ENCODE measurements at regions not wholly inside any gene's neighbourhood (a gene's known extent, or its start where the extent isn't known, plus 50 kb on each side); places are given as distances from the start of the nearest gene placed in this dataset.

DNA sequence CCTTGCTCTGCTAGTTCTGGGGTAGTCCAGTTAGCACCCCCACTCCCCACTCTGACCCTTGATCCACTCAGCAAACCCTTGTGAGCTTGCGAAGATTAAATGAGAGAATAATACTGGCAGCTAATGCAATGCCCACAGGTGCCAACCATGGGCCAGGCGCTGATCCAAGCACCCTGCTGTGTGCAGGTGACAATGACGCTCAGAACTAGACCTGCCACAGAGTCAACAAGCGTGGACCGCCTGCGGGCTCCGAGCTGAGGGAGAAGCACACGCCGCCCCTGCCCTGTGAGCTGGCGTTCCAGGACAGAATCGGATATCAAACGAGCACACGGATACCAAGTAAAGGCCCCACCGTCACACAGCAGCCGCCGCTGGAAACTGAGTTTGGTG is 129.2 kb downstream of the FAM53A start:
- intact Hi-C loops (cut with micrococcal nuclease; ENCODE audit: unreplicated experiment), result no loop called here
- Histone ChIP-seq H3K4me3 (ENCODE audit: low read depth, low read length, poor library complexity, severe bottlenecking) (no peak overlapping the region), H3K79me2 (ENCODE audit: insufficient read depth, low read depth, low read length) (no peaks in the 10 kb centered on the region), H3K4me1 (ENCODE audit: insufficient read depth, low read length, poor library complexity, severe bottlenecking) (no peaks in the 10 kb centered on the region), H3K9me3 (ENCODE audit: low read length) (no peaks in the 10 kb centered on the region), H3K36me3 (ENCODE audit: insufficient read depth, low read length) (no peaks in the 10 kb centered on the region), H2AFZ (ENCODE audit: low read length) (no peak overlapping the region), H3K27ac (ENCODE audit: low read depth, low read length, poor library complexity, severe bottlenecking) (no peak overlapping the region), H3K4me2 (ENCODE audit: low read length) (no peak overlapping the region), H4K20me1 (ENCODE audit: insufficient read depth, low read length) (no peaks in the 10 kb centered on the region), H3K9me2 (ENCODE audit: insufficient read depth, low read length) (no peaks in the 10 kb centered on the region)
- POLR2A ChIA-PET, result no interaction called here
- CTCF ChIA-PET (ENCODE audit: unreplicated experiment), result no interaction called here
- DNase-seq (ENCODE audit: low spot score), result no peak
- BruUV-seq (replicated peaks), result no TSS peak
- TF ChIP-seq, protein P1, sequence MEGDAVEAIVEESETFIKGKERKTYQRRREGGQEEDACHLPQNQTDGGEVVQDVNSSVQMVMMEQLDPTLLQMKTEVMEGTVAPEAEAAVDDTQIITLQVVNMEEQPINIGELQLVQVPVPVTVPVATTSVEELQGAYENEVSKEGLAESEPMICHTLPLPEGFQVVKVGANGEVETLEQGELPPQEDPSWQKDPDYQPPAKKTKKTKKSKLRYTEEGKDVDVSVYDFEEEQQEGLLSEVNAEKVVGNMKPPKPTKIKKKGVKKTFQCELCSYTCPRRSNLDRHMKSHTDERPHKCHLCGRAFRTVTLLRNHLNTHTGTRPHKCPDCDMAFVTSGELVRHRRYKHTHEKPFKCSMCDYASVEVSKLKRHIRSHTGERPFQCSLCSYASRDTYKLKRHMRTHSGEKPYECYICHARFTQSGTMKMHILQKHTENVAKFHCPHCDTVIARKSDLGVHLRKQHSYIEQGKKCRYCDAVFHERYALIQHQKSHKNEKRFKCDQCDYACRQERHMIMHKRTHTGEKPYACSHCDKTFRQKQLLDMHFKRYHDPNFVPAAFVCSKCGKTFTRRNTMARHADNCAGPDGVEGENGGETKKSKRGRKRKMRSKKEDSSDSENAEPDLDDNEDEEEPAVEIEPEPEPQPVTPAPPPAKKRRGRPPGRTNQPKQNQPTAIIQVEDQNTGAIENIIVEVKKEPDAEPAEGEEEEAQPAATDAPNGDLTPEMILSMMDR (conservative IDR thresholded peaks at IDR 0.05; ENCODE audit: low read length), result no peak
- TF ChIP-seq EZH2phosphoT487 (IDR thresholded peaks at IDR 0.05; ENCODE audit: borderline replicate concordance, low read depth, low read length), result no peak

DNA sequence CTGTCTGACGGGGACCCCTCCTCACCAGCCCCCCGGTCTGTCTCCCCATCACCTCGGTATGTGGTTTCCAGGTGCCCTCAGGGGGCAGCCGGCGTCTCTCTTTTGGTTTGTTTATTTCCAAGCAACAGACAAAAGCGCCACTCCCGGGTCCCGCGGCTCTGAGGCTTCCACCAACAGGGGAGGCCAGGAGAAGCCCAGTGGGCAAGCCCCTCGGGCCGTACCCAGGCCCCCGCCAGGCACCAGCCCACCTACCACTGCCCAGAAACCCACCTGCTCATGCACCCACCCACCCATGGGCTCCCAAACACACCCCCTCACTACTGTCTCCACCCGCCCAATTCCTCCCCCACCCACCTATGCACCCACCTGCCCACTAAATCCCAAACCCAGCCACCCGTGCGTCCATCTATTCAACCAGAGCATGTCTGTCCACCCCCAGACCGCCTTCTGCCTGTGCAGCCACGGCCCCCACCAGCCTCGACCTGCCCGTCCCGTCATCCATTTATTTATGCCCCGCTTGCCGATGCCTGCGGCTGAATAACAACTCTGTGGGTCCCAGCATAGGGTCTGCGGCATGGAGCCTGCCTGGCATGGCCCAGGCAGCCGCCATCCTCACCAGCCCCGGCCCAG is 129.8 kb downstream of the FAM53A start:
- DNase-seq (ENCODE audit: low spot score), result no peak
- Histone ChIP-seq H2AFZ (ENCODE audit: low read length) (no peak overlapping the region), H3K4me3 (ENCODE audit: low read depth, low read length, poor library complexity, severe bottlenecking) (no peak overlapping the region), H3K4me2 (ENCODE audit: low read length) (no peak overlapping the region), H3K9me2 (ENCODE audit: insufficient read depth, low read length) (no peaks in the 10 kb centered on the region), H3K27ac (ENCODE audit: low read depth, low read length, poor library complexity, severe bottlenecking) (no peak overlapping the region), H3K9me3 (ENCODE audit: low read length) (no peaks in the 10 kb centered on the region), H4K20me1 (ENCODE audit: insufficient read depth, low read length) (no peaks in the 10 kb centered on the region), H3K79me2 (ENCODE audit: insufficient read depth, low read depth, low read length) (no peaks in the 10 kb centered on the region), H3K4me1 (ENCODE audit: insufficient read depth, low read length, poor library complexity, severe bottlenecking) (no peaks in the 10 kb centered on the region), H3K36me3 (ENCODE audit: insufficient read depth, low read length) (no peaks in the 10 kb centered on the region)
- TF ChIP-seq EZH2phosphoT487 (IDR thresholded peaks at IDR 0.05; ENCODE audit: borderline replicate concordance, low read depth, low read length), result no peak
- TF ChIP-seq, protein P1 (conservative IDR thresholded peaks at IDR 0.05; ENCODE audit: low read length), result no peak
- POLR2A ChIA-PET, result no interaction called here
- CTCF ChIA-PET (ENCODE audit: unreplicated experiment), result no interaction called here
- intact Hi-C loops (cut with micrococcal nuclease; ENCODE audit: unreplicated experiment), result no loop called here
- no TSS peak for BruUV-seq (replicated peaks)

DNA sequence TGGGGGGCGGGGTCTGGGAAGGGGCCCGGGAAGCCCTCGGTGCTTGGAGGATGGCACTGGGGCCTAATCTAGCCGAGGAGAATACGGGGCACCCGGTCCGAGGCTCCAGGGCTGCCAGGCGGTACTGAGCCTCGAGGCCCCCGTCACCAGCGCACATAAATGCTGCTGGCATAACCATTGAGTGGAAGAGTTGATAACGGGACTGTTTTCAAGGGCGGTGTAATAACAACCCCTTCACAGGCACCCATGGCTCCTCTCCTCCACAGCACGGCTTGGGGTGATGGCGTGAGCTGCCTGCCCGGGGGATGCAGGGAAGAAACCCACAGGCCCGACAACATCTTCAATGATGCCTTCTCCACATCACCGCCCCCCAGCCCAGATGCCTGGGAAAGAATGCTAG is 130.7 kb downstream of the FAM53A start:
- Histone ChIP-seq H4K20me1 (ENCODE audit: insufficient read depth, low read length) (no peaks in the 10 kb centered on the region), H3K4me2 (ENCODE audit: low read length) (no peak overlapping the region), H3K4me1 (ENCODE audit: insufficient read depth, low read length, poor library complexity, severe bottlenecking) (no peaks in the 10 kb centered on the region), H2AFZ (ENCODE audit: low read length) (no peak overlapping the region), H3K9me2 (ENCODE audit: insufficient read depth, low read length) (no peaks in the 10 kb centered on the region), H3K36me3 (ENCODE audit: insufficient read depth, low read length) (no peaks in the 10 kb centered on the region), H3K9me3 (ENCODE audit: low read length) (no peaks in the 10 kb centered on the region), H3K79me2 (ENCODE audit: insufficient read depth, low read depth, low read length) (no peaks in the 10 kb centered on the region), H3K4me3 (ENCODE audit: low read depth, low read length, poor library complexity, severe bottlenecking) (no peak overlapping the region), H3K27ac (ENCODE audit: low read depth, low read length, poor library complexity, severe bottlenecking) (no peak overlapping the region)
- intact Hi-C loops (cut with micrococcal nuclease; ENCODE audit: unreplicated experiment), result no loop called here
- ChIA-PET POLR2A (no interaction called here), CTCF (ENCODE audit: unreplicated experiment) (no interaction called here)
- no peak for TF ChIP-seq EZH2phosphoT487 (IDR thresholded peaks at IDR 0.05; ENCODE audit: borderline replicate concordance, low read depth, low read length)
- TF ChIP-seq, protein P1 (conservative IDR thresholded peaks at IDR 0.05; ENCODE audit: low read length), result no peak
- no TSS peak for BruUV-seq (replicated peaks)
- DNase-seq (ENCODE audit: low spot score), result no peak

Data from OCI-LY7 (cell line).